ENCODE measurements at regions not wholly inside any gene's neighbourhood (a gene's known extent, or its start where the extent isn't known, plus 50 kb on each side); places are given as distances from the start of the nearest gene placed in this dataset.

DNA sequence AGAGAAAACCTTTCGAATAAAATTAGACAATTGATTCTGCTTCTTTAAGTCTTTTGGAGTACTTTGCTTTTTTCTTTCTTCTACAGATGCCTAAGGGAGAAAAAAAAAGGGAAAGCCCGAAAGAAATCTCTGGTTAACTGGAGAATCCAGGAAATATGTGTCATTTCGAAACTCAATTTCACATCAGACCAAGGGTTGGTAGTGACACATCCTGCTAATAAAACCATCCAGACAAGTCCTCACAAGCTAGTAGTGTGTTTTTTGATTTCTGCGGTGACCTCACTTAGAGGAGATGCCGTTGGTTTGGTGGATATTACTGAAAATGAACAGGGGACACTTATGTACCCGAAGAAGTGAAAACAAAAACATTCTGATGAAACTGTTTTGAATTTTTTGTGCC, 726.5 kb upstream of the ADAMTS5 start:
- no peak for DNase-seq (ENCODE audit: low spot score)

- no peak for DNase-seq (ENCODE audit: low spot score)
These were observed 724.6 kb upstream of the ADAMTS5 start for GRCh38 chr21:27691516-27691915.

DNA sequence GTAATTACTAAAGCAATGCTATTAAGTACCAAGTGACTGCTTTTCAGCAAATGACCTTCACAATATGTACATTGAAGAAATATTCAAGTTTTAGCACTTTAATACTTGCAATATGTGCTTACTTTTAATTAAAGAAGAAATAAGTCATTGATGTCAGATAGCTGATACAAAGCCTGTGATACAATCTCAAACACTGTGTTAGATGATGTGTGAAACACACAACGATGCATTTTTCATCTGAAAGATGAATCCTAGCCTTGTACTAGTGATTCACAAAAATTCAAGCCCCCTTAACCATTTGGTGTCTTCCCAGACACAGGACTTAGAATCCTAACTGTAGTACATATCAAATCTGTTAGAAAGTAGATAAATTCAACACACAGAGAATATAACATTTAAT, 724.1 kb upstream of the ADAMTS5 start:
- no peak for DNase-seq (ENCODE audit: low spot score)

DNA sequence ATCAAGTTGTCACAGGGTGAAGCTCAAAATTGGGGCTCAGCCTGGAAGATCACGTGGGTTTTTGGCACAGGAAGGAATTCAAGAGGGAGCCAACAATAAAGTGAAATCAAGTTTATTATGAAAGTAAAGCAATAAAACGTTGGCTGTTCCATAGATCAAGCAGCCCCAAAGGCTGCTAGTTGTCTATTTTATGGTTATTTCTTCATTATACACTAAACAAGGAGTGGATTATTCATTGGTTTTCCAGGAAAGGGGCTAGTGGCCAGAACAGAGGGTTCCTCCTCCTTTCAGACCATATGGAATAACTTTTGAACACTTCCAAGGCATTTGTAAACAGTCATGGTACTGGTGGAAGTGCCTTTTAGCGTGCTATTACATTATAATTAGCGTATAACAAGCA, 723.5 kb upstream of the ADAMTS5 start:
- DNase-seq (ENCODE audit: low spot score) = no peak

DNA sequence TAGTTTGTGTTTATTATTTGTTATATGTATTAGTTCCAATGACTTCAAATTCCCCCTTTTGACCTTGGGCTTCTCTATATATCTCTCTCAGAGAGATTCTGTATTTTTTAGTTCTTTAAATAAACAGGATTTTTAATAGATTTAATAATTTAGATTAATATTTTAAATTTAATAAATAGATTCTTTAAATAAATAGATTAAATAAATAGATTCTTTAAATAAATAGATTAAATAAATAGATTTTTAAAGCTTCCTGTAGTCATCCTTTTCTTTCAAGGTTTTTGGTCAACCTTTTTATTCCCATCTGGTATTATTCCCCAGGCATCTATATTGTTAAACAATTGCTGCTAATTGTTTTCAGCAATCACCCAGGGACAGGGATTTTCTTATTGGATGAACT, 721.9 kb upstream of the ADAMTS5 start:
- DNase-seq (ENCODE audit: low spot score) = no peak

- no peak for DNase-seq (ENCODE audit: low spot score)
These were observed 716.4 kb upstream of the ADAMTS5 start for GRCh38 chr21:27683292-27683691.

DNA sequence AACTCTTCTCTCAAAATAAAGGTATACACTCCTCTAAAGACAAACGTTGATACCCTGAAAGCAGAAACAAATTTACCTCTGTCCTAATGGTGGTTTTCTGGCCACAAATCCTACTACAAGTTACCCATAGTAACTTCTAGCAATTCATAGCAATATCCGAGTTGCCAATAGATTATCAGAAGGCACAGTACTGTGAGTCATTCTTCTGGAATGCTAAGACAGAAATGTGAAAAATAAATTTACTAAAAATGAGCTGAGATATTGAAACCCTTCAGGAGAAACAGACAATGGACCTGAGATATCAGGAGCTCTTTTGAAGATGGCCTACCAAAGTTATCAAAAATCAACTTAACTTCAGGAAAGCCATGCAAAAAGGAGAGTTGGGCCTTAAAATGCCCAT, 715.0 kb upstream of the ADAMTS5 start:
- no peak for DNase-seq (ENCODE audit: low spot score)

DNA sequence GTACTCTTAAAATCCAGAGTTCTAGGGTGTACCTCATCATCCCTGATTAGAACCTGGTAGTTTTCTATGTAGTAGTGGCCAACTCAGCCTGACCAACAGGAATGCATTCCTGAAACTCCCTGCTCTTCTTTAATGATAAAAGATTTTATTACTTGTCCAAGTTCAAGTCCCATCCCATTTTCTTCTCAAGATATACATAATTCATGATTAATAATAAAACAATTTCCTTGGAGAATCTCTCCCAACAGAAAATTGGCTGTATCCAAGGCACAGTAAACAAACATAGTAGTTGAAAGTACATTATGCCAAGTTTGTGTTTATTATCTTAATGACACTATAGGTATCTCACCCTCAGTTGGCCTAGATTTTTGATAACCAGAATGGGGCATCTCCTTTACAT, 714.1 kb upstream of the ADAMTS5 start:
- no peak for DNase-seq (ENCODE audit: low spot score)

DNA sequence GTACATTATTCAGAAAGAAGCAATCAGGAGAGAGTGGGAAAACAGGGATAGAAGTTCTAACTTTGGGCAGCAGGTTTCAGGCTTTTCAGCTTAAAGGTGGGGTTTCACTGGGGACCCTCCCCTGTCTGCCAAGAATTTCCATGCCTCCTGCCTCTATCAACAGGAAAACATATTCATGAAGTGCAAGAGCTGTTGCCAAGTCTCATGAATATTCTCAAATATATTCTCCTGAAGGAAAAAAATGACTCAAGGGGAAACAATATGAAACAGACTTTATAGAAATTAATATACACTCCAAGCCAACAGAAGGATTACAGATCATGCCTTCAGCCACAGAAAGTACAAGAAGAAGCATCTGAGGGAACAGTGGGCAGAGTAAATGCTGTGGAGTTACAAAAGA, 713.3 kb upstream of the ADAMTS5 start:
- no peak for DNase-seq (ENCODE audit: low spot score)

DNA sequence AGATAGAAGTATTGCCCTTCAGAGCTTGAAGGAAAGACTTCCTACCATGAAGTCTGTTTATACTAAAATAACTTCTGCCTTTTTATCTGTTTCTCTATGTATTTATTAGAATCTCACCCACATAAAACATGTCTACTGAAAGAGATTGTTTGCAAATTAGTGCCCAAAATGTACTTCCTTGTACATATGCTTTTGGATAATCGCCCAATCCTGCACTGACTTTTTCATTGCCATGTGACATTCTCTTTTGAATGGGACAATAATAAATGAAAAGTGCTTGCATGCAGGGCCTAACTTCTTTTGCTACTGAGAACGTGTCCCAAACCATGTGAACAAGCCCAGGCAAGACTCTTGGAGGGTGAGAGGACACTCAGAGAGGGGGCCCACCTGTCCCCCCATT, 711.6 kb upstream of the ADAMTS5 start:
- DNase-seq (ENCODE audit: low spot score) = no peak

- DNase-seq (ENCODE audit: low spot score) = no peak
These were observed 710.7 kb upstream of the ADAMTS5 start for GRCh38 chr21:27677546-27677945.

- no peak for DNase-seq (ENCODE audit: low spot score)
These were observed 708.4 kb upstream of the ADAMTS5 start for GRCh38 chr21:27675306-27675705.

GRCh38 chr21:27674041-27674615, 707.2 kb upstream of the ADAMTS5 start:
- DNase-seq (ENCODE audit: low spot score) = no peak

DNA sequence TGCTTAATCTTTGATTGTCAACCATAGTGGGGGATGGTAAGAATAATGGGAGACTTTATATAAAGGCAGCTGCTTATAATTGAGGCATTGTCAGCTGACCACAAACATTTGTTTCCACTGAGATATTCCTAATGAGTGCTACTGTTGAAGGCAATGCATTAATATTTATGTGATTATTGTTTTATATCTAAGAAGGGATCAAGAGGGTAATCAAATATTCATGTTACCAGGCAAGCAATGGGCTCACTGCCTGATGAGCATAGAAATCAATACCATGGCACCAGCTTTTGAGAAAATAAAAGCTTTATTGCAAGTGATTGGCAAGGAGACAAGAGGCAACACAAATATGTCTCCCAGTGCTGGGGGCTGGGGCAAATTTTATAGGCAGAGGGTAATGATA, 706.7 kb upstream of the ADAMTS5 start:
- no peak for DNase-seq (ENCODE audit: low spot score)

- DNase-seq (ENCODE audit: low spot score) = no peak
These were observed 704.3 kb upstream of the ADAMTS5 start for GRCh38 chr21:27671207-27671606.

- no peak for DNase-seq (ENCODE audit: low spot score)
These were observed 686.6 kb upstream of the ADAMTS5 start for GRCh38 chr21:27653481-27653880.

- no peak for DNase-seq (ENCODE audit: low spot score)
These were observed 682.9 kb upstream of the ADAMTS5 start for GRCh38 chr21:27649762-27650161.

GRCh38 chr21:27649323-27649722, 682.4 kb upstream of the ADAMTS5 start:
- no peak for DNase-seq (ENCODE audit: low spot score)

DNA sequence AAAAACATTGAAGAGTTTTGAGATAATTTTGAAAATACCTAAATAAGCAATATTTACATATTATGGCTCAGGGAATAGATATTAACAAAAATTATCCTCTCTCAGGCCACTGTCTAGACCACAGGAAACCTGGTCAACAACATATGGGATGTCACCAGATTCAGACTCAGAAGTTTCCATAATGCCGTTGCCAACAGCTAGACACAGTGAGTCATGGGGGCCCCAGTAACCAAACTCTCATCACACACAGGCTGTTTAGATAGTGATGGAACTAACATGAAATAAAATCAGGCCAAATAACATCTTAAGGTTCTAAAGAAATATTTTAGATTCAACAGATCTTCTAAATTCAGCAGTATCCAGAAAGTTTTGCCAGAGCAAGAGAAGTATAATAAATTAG, 681.7 kb upstream of the ADAMTS5 start:
- DNase-seq (ENCODE audit: low spot score) = no peak

DNA sequence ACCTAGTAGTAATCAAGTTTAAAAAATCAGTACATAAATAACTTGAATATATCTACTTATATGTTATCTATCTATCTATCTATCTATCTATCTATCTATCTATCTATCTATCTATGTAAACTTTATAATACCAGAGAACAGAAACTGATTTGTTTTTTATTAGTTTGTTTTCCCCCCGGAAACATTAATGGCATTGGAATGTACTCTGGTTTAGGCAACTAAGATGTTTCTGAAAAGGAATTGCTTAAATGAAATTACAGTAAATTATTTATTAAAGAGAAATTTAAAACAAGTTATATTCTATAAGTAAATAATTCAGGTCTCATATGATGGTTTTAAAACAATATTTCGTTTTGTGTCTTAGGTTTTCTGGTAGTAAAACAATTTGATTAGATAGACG, 681.0 kb upstream of the ADAMTS5 start:
- DNase-seq (ENCODE audit: low spot score) = no peak

DNA sequence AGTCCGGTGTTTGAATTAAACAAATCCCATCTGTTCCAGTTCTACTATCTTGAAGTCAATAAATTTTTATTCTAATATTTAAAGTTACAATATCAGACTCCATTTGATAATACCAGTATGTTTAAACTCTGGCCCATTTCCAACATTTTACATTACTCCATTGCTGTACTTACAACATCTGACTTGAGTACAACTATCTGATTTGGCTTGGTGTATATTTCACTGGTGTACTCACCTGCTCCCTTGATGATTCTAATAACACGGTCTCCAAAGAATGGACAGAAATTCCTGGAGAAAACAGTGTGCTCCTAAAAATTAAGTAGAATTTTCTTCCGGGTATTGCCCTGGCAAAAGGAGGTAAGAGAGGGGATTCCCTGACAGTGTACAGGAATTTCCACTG, 680.5 kb upstream of the ADAMTS5 start:
- DNase-seq (ENCODE audit: low spot score) = no peak

- no peak for DNase-seq (ENCODE audit: low spot score)
These were observed 679.8 kb upstream of the ADAMTS5 start for GRCh38 chr21:27646691-27647090.

- DNase-seq (ENCODE audit: low spot score) = no peak
These were observed 679.2 kb upstream of the ADAMTS5 start for GRCh38 chr21:27646056-27646455.

GRCh38 chr21:27645285-27645684, 678.4 kb upstream of the ADAMTS5 start:
- no peak for DNase-seq (ENCODE audit: low spot score)

GRCh38 chr21:27643326-27643725, 676.4 kb upstream of the ADAMTS5 start:
- DNase-seq (ENCODE audit: low spot score) = no peak
